ENCODE measurements at regions not wholly inside any gene's neighbourhood (a gene's known extent, or its start where the extent isn't known, plus 50 kb on each side); places are given as distances from the start of the nearest gene placed in this dataset.

- Histone ChIP-seq H3K27me3 (ENCODE audit: insufficient read depth, low read length) (no peaks in the 10 kb centered on the region), H3K79me1 (ENCODE audit: insufficient read depth, low read depth, low read length, poor library complexity, severe bottlenecking) (no peaks in the 10 kb centered on the region), H2BK12ac (ENCODE audit: insufficient read length, low read depth, low read length) (no peak overlapping the region), H3K27ac (ENCODE audit: insufficient read length, low read depth, low read length) (no peak overlapping the region), H3K56ac (ENCODE audit: insufficient read length, low read depth, low read length) (no peak overlapping the region), H2AK5ac (ENCODE audit: insufficient read length, low read length) (no peak overlapping the region), H2BK120ac (ENCODE audit: low read depth, low read length, poor library complexity, severe bottlenecking) (no peak overlapping the region), H3T11ph (ENCODE audit: low read length) (no peak overlapping the region), H2AFZ (ENCODE audit: low read length) (no peak overlapping the region), H3K14ac (ENCODE audit: insufficient read depth, low read length) (no peak overlapping the region), H4K5ac (ENCODE audit: insufficient read length, low read depth, low read length) (no peak overlapping the region), H3K23ac (ENCODE audit: insufficient read length, low read depth, low read length) (no peak overlapping the region), H2BK20ac (ENCODE audit: low read depth, low read length, poor library complexity, severe bottlenecking) (no peak overlapping the region), H4K20me1 (ENCODE audit: control insufficient read depth, insufficient read depth, insufficient read length) (no peaks in the 10 kb centered on the region), H4K91ac (ENCODE audit: insufficient read length, low read depth, low read length) (no peak overlapping the region), H3K79me2 (ENCODE audit: insufficient read depth, low read length) (no peaks in the 10 kb centered on the region), H3K4me2 (ENCODE audit: insufficient read depth, insufficient read length, low read length) (no peak overlapping the region), H3K23me2 (ENCODE audit: insufficient read length, low read depth, low read length, poor library complexity, severe bottlenecking) (no peaks in the 10 kb centered on the region), H3K4ac (ENCODE audit: low read depth, low read length) (no peak overlapping the region), H4K8ac (replicated peaks; ENCODE audit: insufficient read length, low read depth, low read length) (no peak overlapping the region), H3K18ac (ENCODE audit: insufficient read length, low read depth, low read length) (no peak overlapping the region), H2BK5ac (ENCODE audit: insufficient read length, low read length) (no peak overlapping the region), H3K9ac (ENCODE audit: extremely low read depth, insufficient read length, low read length) (no peak overlapping the region), H3K9me3 (ENCODE audit: control insufficient read depth, low read depth, low read length) (no peaks in the 10 kb centered on the region), H2BK15ac (ENCODE audit: low read depth, low read length) (no peak overlapping the region), H3K4me1 (ENCODE audit: insufficient read depth, low read length) (no peaks in the 10 kb centered on the region)
- no peak for TF ChIP-seq CTCF (conservative IDR thresholded peaks at IDR 0.05)
- Mint-ChIP-seq H3K9me3 (no peaks in the 10 kb centered on the region), H3K27me3 (ENCODE audit: low read depth) (no peaks in the 10 kb centered on the region), H3K27ac (no peak overlapping the region), H3K4me1 (no peaks in the 10 kb centered on the region), H3K36me3 (ENCODE audit: insufficient read depth in 1 of 3, low read depth in 3 of 3) (no peaks in the 10 kb centered on the region), H3K4me3 (no peak overlapping the region)
- DNase-seq: no peak
These were observed 86.0 kb upstream of the LPP start for GRCh38 chr3:188067932-188068331.

Data from H9 (cell line).